PC-3 (cell line): ENCODE measurements at regions not wholly inside any gene's neighbourhood (a gene's known extent, or its start where the extent isn't known, plus 50 kb on each side); places are given as distances from the start of the nearest gene placed in this dataset.
"Not testable (repeated sequence)": the region's sequence is repeated elsewhere in the genome, so short reads cannot be mapped to it uniquely, and the experiment has no call there.

ENCODE experiments used
- EZH2 ChIP-seq: fragments of 300-600 bp; sonication (generic); IDR thresholded peaks from one replicate; pipeline ENCODE4 v1.6.1; 2017; ENCODE audit warnings: antibody characterized with exemption, mild to moderate bottlenecking, low read length; ENCODE audit not compliant: unreplicated experiment
- TF ChIP-seq, protein P1 (sequence below): fragments of 300-600 bp; sonication (generic); conservative IDR thresholded peaks from 2 replicates; pipeline ENCODE4 v1.5.1; 2017; ENCODE audit warnings: antibody characterized with exemption, low read depth, mild to moderate bottlenecking, low read length

DNA sequence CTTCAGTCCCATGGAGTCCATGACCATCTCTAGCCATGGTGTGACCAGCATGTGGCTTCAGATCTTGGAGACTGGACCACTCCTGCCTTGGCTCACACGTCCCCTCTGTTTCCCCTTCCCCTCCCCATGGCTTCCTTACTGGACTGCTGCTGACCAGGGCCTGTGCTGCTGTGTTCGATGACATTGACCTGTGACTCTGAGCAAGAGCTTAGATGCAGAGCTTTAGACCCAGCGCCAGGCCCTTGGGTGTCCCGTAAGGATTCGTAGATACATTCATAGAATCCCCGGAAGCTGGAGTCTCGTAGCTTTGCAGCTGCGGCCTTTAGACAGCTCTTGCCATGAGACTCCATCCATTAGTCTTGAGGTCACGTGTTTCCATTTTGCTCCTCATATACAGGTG lies 96.3 kb downstream of the NPIPB11 start:
- TF ChIP-seq, protein P1, sequence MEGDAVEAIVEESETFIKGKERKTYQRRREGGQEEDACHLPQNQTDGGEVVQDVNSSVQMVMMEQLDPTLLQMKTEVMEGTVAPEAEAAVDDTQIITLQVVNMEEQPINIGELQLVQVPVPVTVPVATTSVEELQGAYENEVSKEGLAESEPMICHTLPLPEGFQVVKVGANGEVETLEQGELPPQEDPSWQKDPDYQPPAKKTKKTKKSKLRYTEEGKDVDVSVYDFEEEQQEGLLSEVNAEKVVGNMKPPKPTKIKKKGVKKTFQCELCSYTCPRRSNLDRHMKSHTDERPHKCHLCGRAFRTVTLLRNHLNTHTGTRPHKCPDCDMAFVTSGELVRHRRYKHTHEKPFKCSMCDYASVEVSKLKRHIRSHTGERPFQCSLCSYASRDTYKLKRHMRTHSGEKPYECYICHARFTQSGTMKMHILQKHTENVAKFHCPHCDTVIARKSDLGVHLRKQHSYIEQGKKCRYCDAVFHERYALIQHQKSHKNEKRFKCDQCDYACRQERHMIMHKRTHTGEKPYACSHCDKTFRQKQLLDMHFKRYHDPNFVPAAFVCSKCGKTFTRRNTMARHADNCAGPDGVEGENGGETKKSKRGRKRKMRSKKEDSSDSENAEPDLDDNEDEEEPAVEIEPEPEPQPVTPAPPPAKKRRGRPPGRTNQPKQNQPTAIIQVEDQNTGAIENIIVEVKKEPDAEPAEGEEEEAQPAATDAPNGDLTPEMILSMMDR, result not testable (repeated sequence)
- not testable (repeated sequence) for TF ChIP-seq EZH2
